ENCODE measurements at regions not wholly inside any gene's neighbourhood (a gene's known extent, or its start where the extent isn't known, plus 50 kb on each side); places are given as distances from the start of the nearest gene placed in this dataset.
A peak's percentile ranks its signal among the peaks of the same experiment; 100 is the strongest.

- no peak overlapping the region for H3K4me3 ChIP-seq (ENCODE audit: low read depth, low read length)
- no peak for TF ChIP-seq CTCF (conservative IDR thresholded peaks at IDR 0.05; ENCODE audit: low read depth, low read length)
- DNase-seq (ENCODE audit: low read depth), result no peak
These were observed 123.4 kb downstream of the LY86 start for GRCh38 chr6:6711832-6712448.

- DNase-seq (ENCODE audit: low read depth), result peak; percentile 70
- peak; percentile 31 for TF ChIP-seq CTCF (conservative IDR thresholded peaks at IDR 0.05; ENCODE audit: low read depth, low read length)
- H3K4me3 ChIP-seq (ENCODE audit: low read depth, low read length), result no peak overlapping the region
These were observed 124.2 kb downstream of the LY86 start for GRCh38 chr6:6712449-6713403.

- H3K4me3 ChIP-seq (ENCODE audit: low read depth, low read length), result no peak overlapping the region
- TF ChIP-seq CTCF (conservative IDR thresholded peaks at IDR 0.05; ENCODE audit: low read depth, low read length), result no peak
- no peak for DNase-seq (ENCODE audit: low read depth)
These were observed 125.1 kb downstream of the LY86 start for GRCh38 chr6:6713657-6714056.

GRCh38 chr6:6714118-6714897, 125.8 kb downstream of the LY86 start:
- no peak for TF ChIP-seq CTCF (conservative IDR thresholded peaks at IDR 0.05; ENCODE audit: low read depth, low read length)
- DNase-seq (ENCODE audit: low read depth), result no peak
- no peak overlapping the region for H3K4me3 ChIP-seq (ENCODE audit: low read depth, low read length)

- H3K4me3 ChIP-seq (ENCODE audit: low read depth, low read length), result no peak overlapping the region
- no peak for TF ChIP-seq CTCF (conservative IDR thresholded peaks at IDR 0.05; ENCODE audit: low read depth, low read length)
- DNase-seq (ENCODE audit: low read depth), result no peak
These were observed 126.4 kb downstream of the LY86 start for GRCh38 chr6:6714953-6715352.

- TF ChIP-seq CTCF (conservative IDR thresholded peaks at IDR 0.05; ENCODE audit: low read depth, low read length), result no peak
- no peak for DNase-seq (ENCODE audit: low read depth)
- no peak overlapping the region for H3K4me3 ChIP-seq (ENCODE audit: low read depth, low read length)
These were observed 126.9 kb downstream of the LY86 start for GRCh38 chr6:6715465-6715864.

All from epithelial cell of proximal tubule (primary cell).